Breast epithelium (tissue), 3 donors: ENCODE measurements at regions not wholly inside any gene's neighbourhood (a gene's known extent, or its start where the extent isn't known, plus 50 kb on each side); places are given as distances from the start of the nearest gene placed in this dataset.

Experiments
- POLR2A ChIP-seq: fragments of 450-650 bp; IDR thresholded peaks from one replicate; pipeline ENCODE4 v1.6.1; 2016; ENCODE audit warnings: antibody characterized with exemption, mild to moderate bottlenecking, moderate library complexity
- TF ChIP-seq, protein P1 (sequence below), 3 donors: fragments of 450-650 bp; IDR thresholded peaks; one replicate each; pipeline ENCODE4 v1.5.1; 2016 to 2017; ENCODE audit warnings: antibody characterized with exemption in 3 of 3, mild to moderate bottlenecking in 3 of 3, moderate library complexity in 3 of 3

GRCh38 chr5:173531863-173532262 lies 84.6 kb downstream of the BOD1 start:
- no peak for TF ChIP-seq POLR2A
- TF ChIP-seq, protein P1, sequence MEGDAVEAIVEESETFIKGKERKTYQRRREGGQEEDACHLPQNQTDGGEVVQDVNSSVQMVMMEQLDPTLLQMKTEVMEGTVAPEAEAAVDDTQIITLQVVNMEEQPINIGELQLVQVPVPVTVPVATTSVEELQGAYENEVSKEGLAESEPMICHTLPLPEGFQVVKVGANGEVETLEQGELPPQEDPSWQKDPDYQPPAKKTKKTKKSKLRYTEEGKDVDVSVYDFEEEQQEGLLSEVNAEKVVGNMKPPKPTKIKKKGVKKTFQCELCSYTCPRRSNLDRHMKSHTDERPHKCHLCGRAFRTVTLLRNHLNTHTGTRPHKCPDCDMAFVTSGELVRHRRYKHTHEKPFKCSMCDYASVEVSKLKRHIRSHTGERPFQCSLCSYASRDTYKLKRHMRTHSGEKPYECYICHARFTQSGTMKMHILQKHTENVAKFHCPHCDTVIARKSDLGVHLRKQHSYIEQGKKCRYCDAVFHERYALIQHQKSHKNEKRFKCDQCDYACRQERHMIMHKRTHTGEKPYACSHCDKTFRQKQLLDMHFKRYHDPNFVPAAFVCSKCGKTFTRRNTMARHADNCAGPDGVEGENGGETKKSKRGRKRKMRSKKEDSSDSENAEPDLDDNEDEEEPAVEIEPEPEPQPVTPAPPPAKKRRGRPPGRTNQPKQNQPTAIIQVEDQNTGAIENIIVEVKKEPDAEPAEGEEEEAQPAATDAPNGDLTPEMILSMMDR (IDR thresholded peaks at IDR 0.05): no peak
